ENCODE measurements at regions not wholly inside any gene's neighbourhood (a gene's known extent, or its start where the extent isn't known, plus 50 kb on each side); places are given as distances from the start of the nearest gene placed in this dataset.

DNA sequence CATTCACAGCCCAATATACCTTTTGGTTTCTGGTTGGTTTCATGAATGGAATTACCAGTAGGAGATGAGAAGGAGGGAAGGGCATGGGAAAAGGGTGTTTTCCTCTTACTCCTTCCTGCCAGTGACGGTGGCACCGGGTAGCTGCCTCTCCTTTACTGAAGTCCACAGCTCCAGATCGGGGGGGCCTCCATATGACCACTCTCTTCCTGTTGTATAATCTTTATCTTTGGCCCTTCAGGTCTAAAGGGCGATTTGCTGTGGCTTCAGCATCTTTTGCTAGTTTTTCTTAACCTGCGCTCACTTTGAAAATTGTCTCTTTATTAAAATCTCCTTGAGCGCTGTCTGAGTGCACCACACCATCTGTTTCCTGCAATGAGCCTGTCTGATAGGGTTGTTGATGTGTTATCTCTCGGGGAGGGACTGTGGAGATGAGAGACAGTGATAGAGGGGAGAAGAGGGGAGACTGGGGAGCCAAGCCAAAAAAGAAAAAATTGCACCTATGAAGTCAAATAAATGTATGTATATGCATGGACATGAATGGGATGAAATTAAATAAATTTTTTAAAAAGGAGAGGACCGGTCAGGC is 449.3 kb upstream of the KLF4 start:
- TF ChIP-seq, protein P1, sequence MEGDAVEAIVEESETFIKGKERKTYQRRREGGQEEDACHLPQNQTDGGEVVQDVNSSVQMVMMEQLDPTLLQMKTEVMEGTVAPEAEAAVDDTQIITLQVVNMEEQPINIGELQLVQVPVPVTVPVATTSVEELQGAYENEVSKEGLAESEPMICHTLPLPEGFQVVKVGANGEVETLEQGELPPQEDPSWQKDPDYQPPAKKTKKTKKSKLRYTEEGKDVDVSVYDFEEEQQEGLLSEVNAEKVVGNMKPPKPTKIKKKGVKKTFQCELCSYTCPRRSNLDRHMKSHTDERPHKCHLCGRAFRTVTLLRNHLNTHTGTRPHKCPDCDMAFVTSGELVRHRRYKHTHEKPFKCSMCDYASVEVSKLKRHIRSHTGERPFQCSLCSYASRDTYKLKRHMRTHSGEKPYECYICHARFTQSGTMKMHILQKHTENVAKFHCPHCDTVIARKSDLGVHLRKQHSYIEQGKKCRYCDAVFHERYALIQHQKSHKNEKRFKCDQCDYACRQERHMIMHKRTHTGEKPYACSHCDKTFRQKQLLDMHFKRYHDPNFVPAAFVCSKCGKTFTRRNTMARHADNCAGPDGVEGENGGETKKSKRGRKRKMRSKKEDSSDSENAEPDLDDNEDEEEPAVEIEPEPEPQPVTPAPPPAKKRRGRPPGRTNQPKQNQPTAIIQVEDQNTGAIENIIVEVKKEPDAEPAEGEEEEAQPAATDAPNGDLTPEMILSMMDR (IDR thresholded peaks at IDR 0.05): no peak
- no peak for TF ChIP-seq POLR2AphosphoS5 (IDR thresholded peaks at IDR 0.05)
- no peak for TF ChIP-seq POLR2A (IDR thresholded peaks at IDR 0.05)
